T-helper 2 cell treated with Interferon-gamma antibody and Interleukin-4, amounts not matched to agents 5 μg/mL and 100 μg/mL, for 36 hours (primary cell): ENCODE measurements at regions not wholly inside any gene's neighbourhood (a gene's known extent, or its start where the extent isn't known, plus 50 kb on each side); places are given as distances from the start of the nearest gene placed in this dataset.

ENCODE experiments used
- DNase-seq: peaks from one replicate; pipeline ENCODE4 v3.0.0; 2021; ENCODE audit warnings: low spot score
- H3K27ac Mint-ChIP-seq: one replicate; pipeline ENCODE4 v1.8.0; 2021; ENCODE audit warnings: mild to moderate bottlenecking, mixed read lengths
- H3K27me3 Mint-ChIP-seq: one replicate; pipeline ENCODE4 v1.8.0; 2021; ENCODE audit warnings: low read depth, mixed read lengths
- H3K36me3 Mint-ChIP-seq: one replicate; pipeline ENCODE4 v1.8.0; 2021; ENCODE audit warnings: low read depth, mixed read lengths
- H3K4me1 Mint-ChIP-seq: one replicate; pipeline ENCODE4 v1.8.0; 2021; ENCODE audit warnings: low read depth, mixed read lengths
- H3K4me3 Mint-ChIP-seq: one replicate; pipeline ENCODE4 v1.8.0; 2022; ENCODE audit warnings: mild to moderate bottlenecking, moderate library complexity, mixed read lengths
- H3K9me3 Mint-ChIP-seq: one replicate; pipeline ENCODE4 v1.8.0; 2021; ENCODE audit warnings: mixed read lengths

GRCh38 chr17:62892870-62893338 is 73.1 kb upstream of the TANC2 start:
- no peaks in the 10 kb centered on the region for H3K36me3 Mint-ChIP-seq
- H3K9me3 Mint-ChIP-seq, result no peaks in the 10 kb centered on the region
- no peak overlapping the region for H3K27ac Mint-ChIP-seq

DNA sequence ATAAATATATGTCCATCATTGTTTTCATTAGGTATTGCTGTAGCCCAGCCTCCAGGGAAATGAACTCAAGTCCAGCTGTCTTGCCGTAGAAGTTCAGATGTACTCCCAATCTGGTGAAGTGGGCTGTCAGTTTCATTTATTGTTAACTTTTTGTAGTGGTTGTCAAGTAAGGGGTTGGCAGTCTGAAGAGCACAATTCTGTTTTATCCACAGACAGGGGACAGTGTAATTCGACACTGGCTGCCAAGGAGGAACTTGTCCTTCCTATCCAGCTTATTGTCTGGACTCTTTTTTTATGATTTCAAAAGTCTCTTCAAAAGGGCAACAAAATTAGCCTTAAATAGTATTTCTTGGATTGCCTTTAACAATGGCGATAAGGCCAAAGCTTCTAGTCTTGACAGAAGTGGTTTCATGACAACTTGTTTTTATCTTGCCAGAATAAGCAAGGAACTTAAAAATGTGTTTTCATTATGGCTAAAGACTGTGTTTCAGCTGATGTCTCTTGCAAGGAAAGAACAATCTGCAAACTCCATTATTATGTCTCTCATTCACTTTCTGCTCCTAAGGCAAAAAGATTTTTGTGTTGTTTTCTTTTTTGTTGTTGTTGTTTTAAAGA is 73.9 kb upstream of the TANC2 start:
- no peaks in the 10 kb centered on the region for H3K9me3 Mint-ChIP-seq

More at GRCh38 chr17:62892870-62893338, 73.1 kb upstream of the TANC2 start:
- no peak overlapping the region for H3K4me3 Mint-ChIP-seq
- H3K4me1 Mint-ChIP-seq, result peaks cover 3% of the 10 kb centered on the region
- DNase-seq, result peak; percentile 5
- H3K27me3 Mint-ChIP-seq, result peaks cover 6% of the 10 kb centered on the region

GRCh38 chr17:62891659-62892058 is 74.4 kb upstream of the TANC2 start:
- Mint-ChIP-seq H3K4me3 (no peak overlapping the region), H3K4me1 (peaks cover 3% of the 10 kb centered on the region), H3K9me3 (no peaks in the 10 kb centered on the region), H3K27ac (no peak overlapping the region), H3K36me3 (no peaks in the 10 kb centered on the region), H3K27me3 (peaks cover 10% of the 10 kb centered on the region)
- no peak for DNase-seq

More for the DNA sequence above, 73.9 kb upstream of the TANC2 start:
- H3K4me1 Mint-ChIP-seq, result peaks cover 3% of the 10 kb centered on the region
- H3K4me3 Mint-ChIP-seq, result no peak overlapping the region
- no peaks in the 10 kb centered on the region for H3K36me3 Mint-ChIP-seq
- no peak for DNase-seq
- no peak overlapping the region for H3K27ac Mint-ChIP-seq
- H3K27me3 Mint-ChIP-seq, result peaks cover 8% of the 10 kb centered on the region

GRCh38 chr17:62888765-62889164 is 77.3 kb upstream of the TANC2 start:
- H3K9me3 Mint-ChIP-seq, result no peaks in the 10 kb centered on the region
- no peak for DNase-seq
- no peak overlapping the region for H3K27ac Mint-ChIP-seq
- peaks cover 3% of the 10 kb centered on the region for H3K4me1 Mint-ChIP-seq
- H3K36me3 Mint-ChIP-seq, result no peaks in the 10 kb centered on the region
- no peak overlapping the region for H3K4me3 Mint-ChIP-seq
- H3K27me3 Mint-ChIP-seq, result peaks cover 10% of the 10 kb centered on the region

GRCh38 chr17:62888148-62888547 is 77.9 kb upstream of the TANC2 start:
- DNase-seq, result no peak
- no peak overlapping the region for H3K27ac Mint-ChIP-seq
- H3K36me3 Mint-ChIP-seq, result no peaks in the 10 kb centered on the region
- H3K9me3 Mint-ChIP-seq, result no peaks in the 10 kb centered on the region
- H3K27me3 Mint-ChIP-seq, result peaks cover 11% of the 10 kb centered on the region
- H3K4me1 Mint-ChIP-seq, result peaks cover 3% of the 10 kb centered on the region
- no peak overlapping the region for H3K4me3 Mint-ChIP-seq

DNA sequence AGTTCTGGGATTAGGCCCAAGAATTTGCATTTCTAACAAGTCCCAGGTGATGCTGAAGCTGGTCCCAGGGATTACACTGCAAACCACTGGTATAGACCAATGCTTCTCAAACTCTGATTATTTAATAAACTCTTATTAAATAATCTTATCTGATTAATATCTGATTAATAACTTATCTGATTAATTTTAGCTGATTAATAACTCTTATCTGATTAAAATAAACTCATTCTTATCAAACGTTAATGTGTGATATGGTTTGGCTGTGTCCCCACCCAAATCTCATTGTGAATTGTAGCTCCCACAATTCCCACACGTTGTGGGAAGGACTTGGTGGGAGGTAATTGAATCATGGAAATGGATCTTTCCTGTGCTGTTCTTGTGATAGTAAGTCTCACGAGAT is 78.6 kb upstream of the TANC2 start:
- H3K27me3 Mint-ChIP-seq, result peaks cover 13% of the 10 kb centered on the region
- H3K4me1 Mint-ChIP-seq, result no peaks in the 10 kb centered on the region
- H3K36me3 Mint-ChIP-seq, result no peaks in the 10 kb centered on the region
- H3K9me3 Mint-ChIP-seq, result no peaks in the 10 kb centered on the region
- no peak overlapping the region for H3K27ac Mint-ChIP-seq
- H3K4me3 Mint-ChIP-seq, result no peak overlapping the region
- DNase-seq, result no peak

DNA sequence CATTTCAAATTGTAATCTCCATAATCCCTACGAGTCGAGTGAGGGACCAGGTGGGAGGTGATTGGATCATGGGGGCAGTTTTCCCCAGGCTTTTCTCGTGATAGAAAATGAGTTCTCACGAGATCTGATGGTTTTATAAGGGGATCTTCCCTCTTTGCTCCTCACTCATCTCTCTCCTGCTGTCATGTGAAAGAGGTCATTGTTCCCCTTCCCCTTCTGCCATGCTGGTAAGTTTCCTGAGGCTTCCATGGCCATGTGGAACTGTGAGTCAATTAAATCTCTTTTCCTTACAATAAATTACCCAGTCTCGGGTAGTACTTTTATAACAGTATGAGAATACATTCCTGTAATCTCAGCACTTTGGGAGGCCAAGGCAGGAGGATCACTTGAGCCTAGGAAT is 76.7 kb upstream of the MARCHF10 start:
- Mint-ChIP-seq H3K27me3 (peaks cover 13% of the 10 kb centered on the region), H3K27ac (no peak overlapping the region), H3K4me3 (no peak overlapping the region), H3K4me1 (no peaks in the 10 kb centered on the region), H3K36me3 (no peaks in the 10 kb centered on the region), H3K9me3 (no peaks in the 10 kb centered on the region)
- DNase-seq, result no peak

DNA sequence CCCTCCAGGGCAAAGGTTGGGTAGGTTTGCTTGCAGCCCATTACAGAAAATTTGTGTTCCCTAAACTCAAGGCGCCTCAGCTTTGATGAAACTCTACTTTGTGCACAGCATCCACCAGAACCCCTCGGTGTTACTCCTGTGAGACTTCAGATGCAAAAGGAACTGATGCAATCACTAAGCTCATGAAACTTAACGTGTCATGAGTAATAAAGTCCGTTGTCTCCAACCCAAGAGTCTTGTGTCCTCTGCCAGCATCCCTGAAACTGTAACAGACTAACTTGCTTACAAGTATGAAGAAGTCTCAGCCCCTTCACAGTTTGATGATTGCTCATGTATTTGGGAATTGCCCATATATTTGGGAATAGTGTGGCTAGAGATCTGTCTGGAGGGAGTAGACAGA is 74.8 kb upstream of the MARCHF10 start:
- no peak overlapping the region for H3K4me3 Mint-ChIP-seq
- H3K4me1 Mint-ChIP-seq, result no peaks in the 10 kb centered on the region
- H3K27me3 Mint-ChIP-seq, result peaks cover 14% of the 10 kb centered on the region
- no peaks in the 10 kb centered on the region for H3K36me3 Mint-ChIP-seq
- DNase-seq, result no peak
- no peaks in the 10 kb centered on the region for H3K9me3 Mint-ChIP-seq
- no peak overlapping the region for H3K27ac Mint-ChIP-seq

- peaks cover 12% of the 10 kb centered on the region for H3K27me3 Mint-ChIP-seq
- H3K27ac Mint-ChIP-seq, result no peak overlapping the region
- H3K9me3 Mint-ChIP-seq, result no peaks in the 10 kb centered on the region
- DNase-seq, result no peak
- no peaks in the 10 kb centered on the region for H3K4me1 Mint-ChIP-seq
- H3K36me3 Mint-ChIP-seq, result no peaks in the 10 kb centered on the region
- no peak overlapping the region for H3K4me3 Mint-ChIP-seq
Measured at GRCh38 chr17:62882284-62882683, 74.2 kb upstream of the MARCHF10 start.

GRCh38 chr17:62880120-62880519 is 72.0 kb upstream of the MARCHF10 start:
- no peak overlapping the region for H3K27ac Mint-ChIP-seq
- H3K4me1 Mint-ChIP-seq, result no peaks in the 10 kb centered on the region
- DNase-seq, result no peak
- H3K27me3 Mint-ChIP-seq, result peaks cover 11% of the 10 kb centered on the region
- no peak overlapping the region for H3K4me3 Mint-ChIP-seq
- H3K36me3 Mint-ChIP-seq, result no peaks in the 10 kb centered on the region
- H3K9me3 Mint-ChIP-seq, result no peaks in the 10 kb centered on the region

GRCh38 chr17:62876673-62877405 is 68.7 kb upstream of the MARCHF10 start:
- H3K4me1 Mint-ChIP-seq, result no peaks in the 10 kb centered on the region
- no peak for DNase-seq
- peaks cover 6% of the 10 kb centered on the region for H3K27me3 Mint-ChIP-seq
- H3K9me3 Mint-ChIP-seq, result no peaks in the 10 kb centered on the region
- no peak overlapping the region for H3K4me3 Mint-ChIP-seq
- H3K36me3 Mint-ChIP-seq, result no peaks in the 10 kb centered on the region
- no peak overlapping the region for H3K27ac Mint-ChIP-seq

DNA sequence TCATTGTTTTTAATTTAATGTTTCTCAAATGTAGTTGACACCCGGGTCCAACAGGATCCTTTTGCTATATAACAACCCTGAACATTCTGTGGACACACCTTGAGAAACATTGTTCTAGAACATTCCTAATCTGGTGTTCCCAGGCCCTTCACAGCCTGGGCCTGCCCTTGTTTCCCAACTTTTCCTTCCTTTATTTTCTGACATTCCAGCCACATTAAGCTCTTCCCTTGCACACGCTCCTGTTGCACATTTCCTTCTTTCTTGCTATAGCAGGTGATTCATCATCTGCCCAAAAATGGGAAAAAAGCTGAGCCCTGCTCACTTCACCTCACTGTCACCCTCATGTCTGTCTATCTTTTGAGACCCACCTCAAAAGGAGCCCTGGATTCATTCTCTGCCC is 67.9 kb upstream of the MARCHF10 start:
- Mint-ChIP-seq H3K4me1 (no peaks in the 10 kb centered on the region), H3K36me3 (no peaks in the 10 kb centered on the region), H3K27me3 (peaks cover 6% of the 10 kb centered on the region), H3K27ac (no peak overlapping the region), H3K9me3 (no peaks in the 10 kb centered on the region), H3K4me3 (no peak overlapping the region)
- no peak for DNase-seq

GRCh38 chr17:62875296-62875695 is 67.2 kb upstream of the MARCHF10 start:
- no peaks in the 10 kb centered on the region for H3K36me3 Mint-ChIP-seq
- no peak for DNase-seq
- H3K27ac Mint-ChIP-seq, result no peak overlapping the region
- no peaks in the 10 kb centered on the region for H3K9me3 Mint-ChIP-seq
- peaks cover 6% of the 10 kb centered on the region for H3K27me3 Mint-ChIP-seq
- H3K4me1 Mint-ChIP-seq, result no peaks in the 10 kb centered on the region
- no peak overlapping the region for H3K4me3 Mint-ChIP-seq

- Mint-ChIP-seq H3K4me3 (no peak overlapping the region), H3K27me3 (no peaks in the 10 kb centered on the region), H3K4me1 (no peaks in the 10 kb centered on the region), H3K36me3 (no peaks in the 10 kb centered on the region), H3K9me3 (no peaks in the 10 kb centered on the region), H3K27ac (no peak overlapping the region)
- no peak for DNase-seq
Measured at GRCh38 chr17:62871291-62871690, 63.2 kb upstream of the MARCHF10 start.
